ENCODE measurements at regions not wholly inside any gene's neighbourhood (a gene's known extent, or its start where the extent isn't known, plus 50 kb on each side); places are given as distances from the start of the nearest gene placed in this dataset.
"Not testable (repeated sequence)": the region's sequence is repeated elsewhere in the genome, so short reads cannot be mapped to it uniquely, and the experiment has no call there.

GRCh38 chr5:159593518-159594073 lies 263.3 kb upstream of the IL12B start:
- Histone ChIP-seq H3K79me2 (ENCODE audit: insufficient read depth, low read length) (no peaks in the 10 kb centered on the region), H3K4me1 (ENCODE audit: insufficient read depth, low read length) (no peaks in the 10 kb centered on the region), H3K27ac (ENCODE audit: low read length) (no peak overlapping the region), H3K36me3 (ENCODE audit: insufficient read depth, low read length) (no peaks in the 10 kb centered on the region), H3K4me2 (ENCODE audit: insufficient read depth, low read length) (no peak overlapping the region), H3K9ac (ENCODE audit: low read depth, low read length) (no peak overlapping the region), H4K20me1 (ENCODE audit: insufficient read depth, low read length) (no peaks in the 10 kb centered on the region), H2AFZ (ENCODE audit: low read depth, low read length) (no peak overlapping the region), H3K9me3 (ENCODE audit: insufficient read depth, low read length, severe bottlenecking) (peaks cover 5% of the 10 kb centered on the region), H3K4me3 (ENCODE audit: low read depth in 1 of 2, low read length in 2 of 2) (no peak overlapping the region), H3K27me3 (ENCODE audit: insufficient read depth, low read length, poor library complexity) (no peaks in the 10 kb centered on the region)
- DNase-seq (no peak), ATAC-seq (ENCODE audit: insufficient read depth, low read depth) (no peak)
- TF ChIP-seq CTCF (IDR thresholded peaks at IDR 0.05; ENCODE audit: borderline replicate concordance, extremely low read depth, low read length, poor library complexity, severe bottlenecking) (no peak), EZH2 (IDR thresholded peaks at IDR 0.05; ENCODE audit: borderline replicate concordance, low read depth, low read length, severe bottlenecking) (no peak)

- H3K9me3 ChIP-seq (ENCODE audit: insufficient read depth, low read length, severe bottlenecking); H3K36me3 ChIP-seq (ENCODE audit: insufficient read depth, low read length); DNase-seq; H3K27me3 ChIP-seq (ENCODE audit: insufficient read depth, low read length, poor library complexity); ATAC-seq (ENCODE audit: insufficient read depth, low read depth); H3K79me2 ChIP-seq (ENCODE audit: insufficient read depth, low read length); H3K4me3 ChIP-seq (ENCODE audit: low read depth in 1 of 2, low read length in 2 of 2); H2AFZ ChIP-seq (ENCODE audit: low read depth, low read length); H4K20me1 ChIP-seq (ENCODE audit: insufficient read depth, low read length); H3K9ac ChIP-seq (ENCODE audit: low read depth, low read length); H3K27ac ChIP-seq (ENCODE audit: low read length); H3K4me2 ChIP-seq (ENCODE audit: insufficient read depth, low read length); H3K4me1 ChIP-seq (ENCODE audit: insufficient read depth, low read length): not testable (repeated sequence)
These were observed 265.3 kb upstream of the IL12B start for GRCh38 chr5:159595561-159595960.

- no peaks in the 10 kb centered on the region for H3K79me2 ChIP-seq (ENCODE audit: insufficient read depth, low read length)
- H3K27me3 ChIP-seq (ENCODE audit: insufficient read depth, low read length, poor library complexity): no peaks in the 10 kb centered on the region
- H3K36me3 ChIP-seq (ENCODE audit: insufficient read depth, low read length): no peaks in the 10 kb centered on the region
- TF ChIP-seq EZH2 (IDR thresholded peaks at IDR 0.05; ENCODE audit: borderline replicate concordance, low read depth, low read length, severe bottlenecking): no peak
- no peak for TF ChIP-seq CTCF (IDR thresholded peaks at IDR 0.05; ENCODE audit: borderline replicate concordance, extremely low read depth, low read length, poor library complexity, severe bottlenecking)
- no peak overlapping the region for H3K4me3 ChIP-seq (ENCODE audit: low read depth in 1 of 2, low read length in 2 of 2)
- peak; percentile 54 for DNase-seq
- H4K20me1 ChIP-seq (ENCODE audit: insufficient read depth, low read length): no peaks in the 10 kb centered on the region
- ATAC-seq (ENCODE audit: insufficient read depth, low read depth): peak; percentile 93
- H3K9ac ChIP-seq (ENCODE audit: low read depth, low read length): no peak overlapping the region
- peaks cover 4% of the 10 kb centered on the region for H3K9me3 ChIP-seq (ENCODE audit: insufficient read depth, low read length, severe bottlenecking)
- H2AFZ ChIP-seq (ENCODE audit: low read depth, low read length): no peak overlapping the region
- peaks cover 9% of the 10 kb centered on the region for H3K4me1 ChIP-seq (ENCODE audit: insufficient read depth, low read length)
- H3K4me2 ChIP-seq (ENCODE audit: insufficient read depth, low read length): peak overlapping the region; percentile 18; the same call in 1 of the 2 replicates
- H3K27ac ChIP-seq (ENCODE audit: low read length): no peak overlapping the region
These were observed 270.9 kb upstream of the IL12B start for GRCh38 chr5:159601216-159601615.

- Histone ChIP-seq H3K79me2 (ENCODE audit: insufficient read depth, low read length) (no peaks in the 10 kb centered on the region), H3K4me2 (ENCODE audit: insufficient read depth, low read length) (no peak overlapping the region), H3K9ac (ENCODE audit: low read depth, low read length) (no peak overlapping the region), H3K9me3 (ENCODE audit: insufficient read depth, low read length, severe bottlenecking) (peaks cover 4% of the 10 kb centered on the region), H3K36me3 (ENCODE audit: insufficient read depth, low read length) (no peaks in the 10 kb centered on the region), H4K20me1 (ENCODE audit: insufficient read depth, low read length) (no peaks in the 10 kb centered on the region), H2AFZ (ENCODE audit: low read depth, low read length) (no peak overlapping the region), H3K27me3 (ENCODE audit: insufficient read depth, low read length, poor library complexity) (no peaks in the 10 kb centered on the region), H3K4me1 (ENCODE audit: insufficient read depth, low read length) (peaks cover 9% of the 10 kb centered on the region), H3K4me3 (ENCODE audit: low read depth in 1 of 2, low read length in 2 of 2) (no peak overlapping the region), H3K27ac (ENCODE audit: low read length) (no peak overlapping the region)
- DNase-seq: no peak
- ATAC-seq (ENCODE audit: insufficient read depth, low read depth): no peak
- TF ChIP-seq CTCF (IDR thresholded peaks at IDR 0.05; ENCODE audit: borderline replicate concordance, extremely low read depth, low read length, poor library complexity, severe bottlenecking) (no peak), EZH2 (IDR thresholded peaks at IDR 0.05; ENCODE audit: borderline replicate concordance, low read depth, low read length, severe bottlenecking) (no peak)
These were observed 272.1 kb upstream of the IL12B start for GRCh38 chr5:159602434-159602833.
